Gastroesophageal sphincter (tissue), 3 donors: ENCODE measurements at regions not wholly inside any gene's neighbourhood (a gene's known extent, or its start where the extent isn't known, plus 50 kb on each side); places are given as distances from the start of the nearest gene placed in this dataset.

Experiments
- EP300 ChIP-seq: sonication (generic); formaldehyde crosslinking; IDR thresholded peaks from one replicate; pipeline ENCODE4 v1.6.1; 2017; ENCODE audit warnings: antibody characterized with exemption, mild to moderate bottlenecking
- POLR2A ChIP-seq, 2 donors: fragments of 450-650 bp; IDR thresholded peaks; one replicate each; pipeline ENCODE4 v1.6.1; 2017; ENCODE audit warnings: antibody characterized with exemption in 2 of 2, mild to moderate bottlenecking in 2 of 2, moderate library complexity in 1 of 2
- POLR2AphosphoS5 ChIP-seq: sonication (generic); formaldehyde crosslinking; IDR thresholded peaks from one replicate; pipeline ENCODE4 v1.6.1; 2017; ENCODE audit warnings: antibody characterized with exemption
- TF ChIP-seq, protein P1 (sequence below), 4 experiments: fragments of 200-600 bp in 2 of 4; fragments of 450-650 bp in 2 of 4; sonication (generic) in 1 of 4; IDR thresholded peaks; one replicate each; pipeline ENCODE4 v1.5.1; 2017 to 2019; ENCODE audit warnings: antibody characterized with exemption in 4 of 4, mild to moderate bottlenecking in 2 of 4, moderate library complexity in 2 of 4

DNA sequence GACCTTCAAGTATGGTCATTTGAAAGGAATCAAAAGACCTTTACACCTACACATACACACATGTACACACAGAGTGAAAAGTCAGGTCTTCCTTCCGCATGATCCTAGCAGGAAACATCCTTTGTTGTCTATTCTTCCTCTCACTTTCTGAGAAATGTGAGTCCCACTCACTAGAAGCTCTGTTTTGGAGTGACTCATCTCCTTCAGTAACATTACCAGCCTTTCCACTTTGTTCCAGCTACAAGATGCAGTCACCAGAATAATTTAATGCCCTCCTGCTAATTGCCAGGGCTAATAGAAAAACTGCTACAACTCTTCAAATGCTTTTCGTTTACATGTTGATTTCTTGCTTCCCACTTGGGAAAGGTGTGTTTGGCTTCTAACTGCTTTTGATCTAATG lies 417.3 kb downstream of the RASEF start:
- TF ChIP-seq EP300 (no peak), POLR2A (IDR thresholded peaks at IDR 0.05) (no peak), POLR2AphosphoS5 (no peak)
- TF ChIP-seq, protein P1, sequence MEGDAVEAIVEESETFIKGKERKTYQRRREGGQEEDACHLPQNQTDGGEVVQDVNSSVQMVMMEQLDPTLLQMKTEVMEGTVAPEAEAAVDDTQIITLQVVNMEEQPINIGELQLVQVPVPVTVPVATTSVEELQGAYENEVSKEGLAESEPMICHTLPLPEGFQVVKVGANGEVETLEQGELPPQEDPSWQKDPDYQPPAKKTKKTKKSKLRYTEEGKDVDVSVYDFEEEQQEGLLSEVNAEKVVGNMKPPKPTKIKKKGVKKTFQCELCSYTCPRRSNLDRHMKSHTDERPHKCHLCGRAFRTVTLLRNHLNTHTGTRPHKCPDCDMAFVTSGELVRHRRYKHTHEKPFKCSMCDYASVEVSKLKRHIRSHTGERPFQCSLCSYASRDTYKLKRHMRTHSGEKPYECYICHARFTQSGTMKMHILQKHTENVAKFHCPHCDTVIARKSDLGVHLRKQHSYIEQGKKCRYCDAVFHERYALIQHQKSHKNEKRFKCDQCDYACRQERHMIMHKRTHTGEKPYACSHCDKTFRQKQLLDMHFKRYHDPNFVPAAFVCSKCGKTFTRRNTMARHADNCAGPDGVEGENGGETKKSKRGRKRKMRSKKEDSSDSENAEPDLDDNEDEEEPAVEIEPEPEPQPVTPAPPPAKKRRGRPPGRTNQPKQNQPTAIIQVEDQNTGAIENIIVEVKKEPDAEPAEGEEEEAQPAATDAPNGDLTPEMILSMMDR (IDR thresholded peaks at IDR 0.05): no peak
